ENCODE measurements at regions not wholly inside any gene's neighbourhood (a gene's known extent, or its start where the extent isn't known, plus 50 kb on each side); places are given as distances from the start of the nearest gene placed in this dataset.

- H3K9me3 ChIP-seq: no peaks in the 10 kb centered on the region
- in situ Hi-C loops (cut with MboI; ENCODE audit: low sequenced_read_pairs in 4 of 4): no loop called here
- H3K4me3 ChIP-seq: no peak overlapping the region
- no peak for ATAC-seq
- no peaks in the 10 kb centered on the region for H3K4me1 ChIP-seq
- no peak overlapping the region for H3K27ac ChIP-seq
- H3K27me3 ChIP-seq: peaks cover 20 to 24% (median 21%) of the 10 kb centered on the region in 3 donors
- intact Hi-C loops (cut with DNase I; ENCODE audit: low total_unique reads): no loop called here
- DNase-seq: no peak
- H3K36me3 ChIP-seq: no peaks in the 10 kb centered on the region
- TF ChIP-seq, protein P1, sequence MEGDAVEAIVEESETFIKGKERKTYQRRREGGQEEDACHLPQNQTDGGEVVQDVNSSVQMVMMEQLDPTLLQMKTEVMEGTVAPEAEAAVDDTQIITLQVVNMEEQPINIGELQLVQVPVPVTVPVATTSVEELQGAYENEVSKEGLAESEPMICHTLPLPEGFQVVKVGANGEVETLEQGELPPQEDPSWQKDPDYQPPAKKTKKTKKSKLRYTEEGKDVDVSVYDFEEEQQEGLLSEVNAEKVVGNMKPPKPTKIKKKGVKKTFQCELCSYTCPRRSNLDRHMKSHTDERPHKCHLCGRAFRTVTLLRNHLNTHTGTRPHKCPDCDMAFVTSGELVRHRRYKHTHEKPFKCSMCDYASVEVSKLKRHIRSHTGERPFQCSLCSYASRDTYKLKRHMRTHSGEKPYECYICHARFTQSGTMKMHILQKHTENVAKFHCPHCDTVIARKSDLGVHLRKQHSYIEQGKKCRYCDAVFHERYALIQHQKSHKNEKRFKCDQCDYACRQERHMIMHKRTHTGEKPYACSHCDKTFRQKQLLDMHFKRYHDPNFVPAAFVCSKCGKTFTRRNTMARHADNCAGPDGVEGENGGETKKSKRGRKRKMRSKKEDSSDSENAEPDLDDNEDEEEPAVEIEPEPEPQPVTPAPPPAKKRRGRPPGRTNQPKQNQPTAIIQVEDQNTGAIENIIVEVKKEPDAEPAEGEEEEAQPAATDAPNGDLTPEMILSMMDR (IDR thresholded peaks at IDR 0.05 in 4 of 5, conservative IDR thresholded peaks at IDR 0.05 in 1 of 5): no peak
- no peak for TF ChIP-seq POLR2A (IDR thresholded peaks at IDR 0.05)
Observed at GRCh38 chr1:11414926-11415538, 63.9 kb upstream of the DISP3 start.

DNA sequence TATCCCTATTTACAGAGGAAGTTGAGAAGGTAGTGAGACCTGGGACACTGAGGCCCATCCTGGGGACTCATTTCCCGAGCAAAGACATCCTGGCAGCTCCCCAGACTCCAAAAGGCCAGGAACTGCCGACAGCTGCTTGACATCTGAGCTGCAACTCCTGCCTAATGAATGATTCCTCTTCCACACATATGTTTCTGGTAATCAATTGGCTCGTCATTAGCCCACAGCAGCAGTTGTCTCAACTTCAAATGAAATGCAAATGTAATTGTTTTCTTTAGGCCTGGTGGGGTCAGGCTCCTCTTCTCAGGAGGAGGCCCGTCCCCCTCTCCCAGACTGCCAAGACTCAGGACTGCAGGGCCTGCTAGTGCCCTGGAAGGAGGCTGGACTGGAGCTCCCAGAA is 61.8 kb upstream of the DISP3 start:
- Histone ChIP-seq H3K27ac (no peak overlapping the region), H3K9me3 (no peaks in the 10 kb centered on the region), H3K4me1 (no peaks in the 10 kb centered on the region), H3K4me3 (no peak overlapping the region), H3K27me3 (peaks cover 22 to 32% (median 26%) of the 10 kb centered on the region in 3 donors), H3K36me3 (no peaks in the 10 kb centered on the region)
- no peak for DNase-seq
- intact Hi-C loops (cut with DNase I; ENCODE audit: low total_unique reads): no loop called here
- no peak for ATAC-seq
- in situ Hi-C loops (cut with MboI; ENCODE audit: low sequenced_read_pairs in 4 of 4): no loop called here
- no peak for TF ChIP-seq POLR2A (IDR thresholded peaks at IDR 0.05)
- TF ChIP-seq, protein P1 (IDR thresholded peaks at IDR 0.05 in 4 of 5, conservative IDR thresholded peaks at IDR 0.05 in 1 of 5): no peak

DNA sequence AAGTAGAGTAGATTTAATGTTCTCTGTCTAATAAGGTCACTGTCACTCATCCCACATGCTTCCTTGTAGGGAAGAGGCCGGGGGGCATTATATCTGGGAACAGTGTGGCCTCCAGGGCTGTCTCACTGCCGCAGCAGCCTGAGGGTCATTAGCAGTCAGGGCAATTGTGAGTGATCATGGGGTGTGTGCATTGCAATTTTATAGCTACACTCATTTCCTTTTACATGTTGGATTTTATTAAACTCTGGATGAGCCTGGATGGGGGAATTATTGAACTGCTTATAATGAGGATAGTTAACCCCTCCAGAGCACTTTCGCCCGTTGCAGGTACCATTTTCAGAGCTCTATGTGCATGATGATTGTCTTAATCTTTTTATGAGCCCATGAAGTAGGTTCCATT is 60.9 kb upstream of the DISP3 start:
- H3K4me1 ChIP-seq: no peaks in the 10 kb centered on the region
- H3K36me3 ChIP-seq: no peaks in the 10 kb centered on the region
- no peak overlapping the region for H3K27ac ChIP-seq
- no peak for TF ChIP-seq POLR2A (IDR thresholded peaks at IDR 0.05)
- no peak for DNase-seq
- intact Hi-C loops (cut with DNase I; ENCODE audit: low total_unique reads): no loop called here
- ATAC-seq: no peak
- in situ Hi-C loops (cut with MboI; ENCODE audit: low sequenced_read_pairs in 4 of 4): no loop called here
- H3K9me3 ChIP-seq: no peaks in the 10 kb centered on the region
- peaks cover 20 to 39% (median 26%) of the 10 kb centered on the region in 3 donors for H3K27me3 ChIP-seq
- H3K4me3 ChIP-seq: no peak overlapping the region

GRCh38 chr1:11421443-11421842 is 57.5 kb upstream of the DISP3 start:
- no peaks in the 10 kb centered on the region for H3K36me3 ChIP-seq
- TF ChIP-seq, protein P1 (IDR thresholded peaks at IDR 0.05 in 4 of 5, conservative IDR thresholded peaks at IDR 0.05 in 1 of 5): no peak
- TF ChIP-seq POLR2A (IDR thresholded peaks at IDR 0.05): no peak
- H3K9me3 ChIP-seq: no peaks in the 10 kb centered on the region
- H3K27ac ChIP-seq: no peak overlapping the region
- H3K27me3 ChIP-seq: peaks cover 11 to 29% (median 13%) of the 10 kb centered on the region in 3 donors
- H3K4me1 ChIP-seq: no peaks in the 10 kb centered on the region
- no peak overlapping the region for H3K4me3 ChIP-seq
- in situ Hi-C loops (cut with MboI; ENCODE audit: low sequenced_read_pairs in 4 of 4) (no loop called here), intact Hi-C loops (cut with DNase I; ENCODE audit: low total_unique reads) (no loop called here)
- ATAC-seq (no peak), DNase-seq (no peak)

- Histone ChIP-seq H3K4me3 (no peak overlapping the region), H3K9me3 (no peaks in the 10 kb centered on the region), H3K4me1 (no peaks in the 10 kb centered on the region), H3K36me3 (no peaks in the 10 kb centered on the region), H3K27ac (no peak overlapping the region), H3K27me3 (peaks cover 5 to 21% (median 13%) of the 10 kb centered on the region in 3 donors)
- no peak for ATAC-seq
- in situ Hi-C loops (cut with MboI; ENCODE audit: low sequenced_read_pairs in 4 of 4): no loop called here
- DNase-seq: no peak
- intact Hi-C loops (cut with DNase I; ENCODE audit: low total_unique reads): no loop called here
- TF ChIP-seq, protein P1 (IDR thresholded peaks at IDR 0.05 in 4 of 5, conservative IDR thresholded peaks at IDR 0.05 in 1 of 5): no peak
- TF ChIP-seq POLR2A (IDR thresholded peaks at IDR 0.05): no peak
Observed at GRCh38 chr1:11422686-11423085, 56.3 kb upstream of the DISP3 start.
